GM19324 (cell line): ENCODE measurements at regions not wholly inside any gene's neighbourhood (a gene's known extent, or its start where the extent isn't known, plus 50 kb on each side); places are given as distances from the start of the nearest gene placed in this dataset.

Experiments
- ATAC-seq: cut with Tn5 transposase; IDR thresholded peaks from one replicate; pipeline ENCODE4 v1.9.1; 2021; ENCODE audit warnings: mild to moderate bottlenecking, moderate library complexity; ENCODE audit not compliant: unreplicated experiment, low FRiP score

GRCh38 chr10:121065330-121065729 lies 214.2 kb downstream of the WDR11 start:
- no peak for ATAC-seq

- peak; percentile 48 for ATAC-seq
These were observed 218.1 kb downstream of the WDR11 start for GRCh38 chr10:121069061-121069850.

GRCh38 chr10:121070275-121071070 lies 219.3 kb downstream of the WDR11 start:
- ATAC-seq = no peak

- no peak for ATAC-seq
These were observed 220.7 kb downstream of the WDR11 start for GRCh38 chr10:121071901-121072300.

- no peak for ATAC-seq
These were observed 222.6 kb downstream of the WDR11 start for GRCh38 chr10:121073728-121074127.

- no peak for ATAC-seq
These were observed 225.9 kb downstream of the WDR11 start for GRCh38 chr10:121076776-121077715.

GRCh38 chr10:121078036-121078435 lies 226.9 kb downstream of the WDR11 start:
- ATAC-seq = no peak

GRCh38 chr10:121078672-121079102 lies 227.5 kb downstream of the WDR11 start:
- ATAC-seq = no peak

- ATAC-seq = no peak
These were observed 228.1 kb downstream of the WDR11 start for GRCh38 chr10:121079226-121079625.

GRCh38 chr10:121080281-121080891 lies 229.2 kb downstream of the WDR11 start:
- no peak for ATAC-seq

GRCh38 chr10:121081306-121081705 lies 230.1 kb downstream of the WDR11 start:
- no peak for ATAC-seq

GRCh38 chr10:121082984-121083383 lies 231.8 kb downstream of the WDR11 start:
- ATAC-seq = no peak

GRCh38 chr10:121084016-121084674 lies 233.0 kb downstream of the WDR11 start:
- no peak for ATAC-seq

- ATAC-seq = no peak
These were observed 233.5 kb downstream of the WDR11 start for GRCh38 chr10:121084675-121085070.

GRCh38 chr10:121085367-121085766 lies 234.2 kb downstream of the WDR11 start:
- ATAC-seq = no peak

- ATAC-seq = no peak
These were observed 236.0 kb downstream of the WDR11 start for GRCh38 chr10:121087129-121087528.

GRCh38 chr10:121087688-121088087 lies 236.5 kb downstream of the WDR11 start:
- no peak for ATAC-seq

- ATAC-seq = no peak
These were observed 237.4 kb downstream of the WDR11 start for GRCh38 chr10:121088524-121088923.

GRCh38 chr10:121089434-121089833 lies 238.3 kb downstream of the WDR11 start:
- ATAC-seq = no peak
